Duodenal mucosa (tissue), 2 donors: ENCODE measurements at regions not wholly inside any gene's neighbourhood (a gene's known extent, or its start where the extent isn't known, plus 50 kb on each side); places are given as distances from the start of the nearest gene placed in this dataset.
"Not testable (repeated sequence)": the region's sequence is repeated elsewhere in the genome, so short reads cannot be mapped to it uniquely, and the experiment has no call there.

ENCODE experiments used
- H3K27ac ChIP-seq: one replicate; pipeline ENCODE4 v1.7.0; 2013; ENCODE audit warnings: low read depth, low read length
- H3K27me3 ChIP-seq, 2 donors: one replicate each; pipeline ENCODE4 v1.7.0; 2013; ENCODE audit warnings: low read length in 2 of 2, control low read depth in 1 of 2; ENCODE audit not compliant: insufficient read depth in 2 of 2, control insufficient read depth in 1 of 2
- H3K36me3 ChIP-seq, 2 donors: one replicate each; pipeline ENCODE4 v1.7.0; 2013; ENCODE audit warnings: low read length in 2 of 2, control low read depth in 1 of 2; ENCODE audit not compliant: insufficient read depth in 2 of 2, control insufficient read depth in 1 of 2
- H3K4me1 ChIP-seq, 2 donors: one replicate each; pipeline ENCODE4 v1.7.0; 2013; ENCODE audit warnings: low read length in 2 of 2, control low read depth in 1 of 2; ENCODE audit not compliant: insufficient read depth in 2 of 2, control insufficient read depth in 1 of 2
- H3K4me3 ChIP-seq, 2 donors: one replicate each; pipeline ENCODE4 v1.7.0; 2013; ENCODE audit warnings: low read length in 2 of 2, low read depth in 1 of 2
- H3K9ac ChIP-seq, 2 donors: one replicate each; pipeline ENCODE4 v1.7.0; 2013; ENCODE audit warnings: low read length in 2 of 2, low read depth in 1 of 2
- H3K9me3 ChIP-seq, 2 donors: one replicate each; pipeline ENCODE4 v1.7.0; 2013; ENCODE audit warnings: low read length in 2 of 2, control low read depth in 1 of 2; ENCODE audit not compliant: control insufficient read depth in 1 of 2

GRCh38 chr10:131581547-131581946, 270.0 kb upstream of the TCERG1L start:
- H3K9me3 ChIP-seq, H3K4me3 ChIP-seq, H3K4me1 ChIP-seq, H3K27me3 ChIP-seq, H3K27ac ChIP-seq, H3K36me3 ChIP-seq, H3K9ac ChIP-seq: not testable (repeated sequence)

GRCh38 chr10:131584287-131584686, 272.8 kb upstream of the TCERG1L start:
- Histone ChIP-seq H3K9ac (no peak overlapping the region), H3K27ac (no peak overlapping the region), H3K4me3 (no peak overlapping the region), H3K4me1 (no peaks in the 10 kb centered on the region), H3K9me3 (no peaks in the 10 kb centered on the region), H3K27me3 (no peaks in the 10 kb centered on the region), H3K36me3 (no peaks in the 10 kb centered on the region)

GRCh38 chr10:131585761-131586160, 274.2 kb upstream of the TCERG1L start:
- Histone ChIP-seq H3K9ac (no peak overlapping the region), H3K36me3 (no peaks in the 10 kb centered on the region), H3K27me3 (no peaks in the 10 kb centered on the region), H3K4me1 (no peaks in the 10 kb centered on the region), H3K4me3 (no peak overlapping the region), H3K27ac (no peak overlapping the region), H3K9me3 (no peaks in the 10 kb centered on the region)

GRCh38 chr10:131586958-131587357, 275.4 kb upstream of the TCERG1L start:
- Histone ChIP-seq H3K9me3 (no peaks in the 10 kb centered on the region), H3K36me3 (no peaks in the 10 kb centered on the region), H3K4me1 (no peaks in the 10 kb centered on the region), H3K4me3 (no peak overlapping the region), H3K9ac (no peak overlapping the region), H3K27ac (no peak overlapping the region), H3K27me3 (no peaks in the 10 kb centered on the region)

- Histone ChIP-seq H3K9me3 (no peaks in the 10 kb centered on the region), H3K4me1 (no peaks in the 10 kb centered on the region)
These were observed 276.6 kb upstream of the TCERG1L start for GRCh38 chr10:131587976-131588680.

GRCh38 chr10:131588704-131589220, 277.2 kb upstream of the TCERG1L start:
- H3K27ac ChIP-seq = no peak overlapping the region
- H3K4me1 ChIP-seq = no peaks in the 10 kb centered on the region

More at GRCh38 chr10:131587976-131588680, 276.6 kb upstream of the TCERG1L start:
- no peaks in the 10 kb centered on the region for H3K36me3 ChIP-seq
- H3K27ac ChIP-seq = no peak overlapping the region
- H3K4me3 ChIP-seq = no peak overlapping the region
- H3K9ac ChIP-seq = no peak overlapping the region
- H3K27me3 ChIP-seq = no peaks in the 10 kb centered on the region

GRCh38 chr10:131590567-131590966, 279.0 kb upstream of the TCERG1L start:
- no peak overlapping the region for H3K9ac ChIP-seq
- H3K36me3 ChIP-seq = no peaks in the 10 kb centered on the region
- no peaks in the 10 kb centered on the region for H3K9me3 ChIP-seq
- H3K4me1 ChIP-seq = no peaks in the 10 kb centered on the region
- H3K4me3 ChIP-seq = no peak overlapping the region
- H3K27me3 ChIP-seq = no peaks in the 10 kb centered on the region
- no peak overlapping the region for H3K27ac ChIP-seq

More at GRCh38 chr10:131588704-131589220, 277.2 kb upstream of the TCERG1L start:
- no peaks in the 10 kb centered on the region for H3K27me3 ChIP-seq
- no peaks in the 10 kb centered on the region for H3K36me3 ChIP-seq
- no peak overlapping the region for H3K9ac ChIP-seq
- H3K9me3 ChIP-seq = no peaks in the 10 kb centered on the region
- no peak overlapping the region for H3K4me3 ChIP-seq

- Histone ChIP-seq H3K4me1 (no peaks in the 10 kb centered on the region), H3K4me3 (no peak overlapping the region), H3K27me3 (no peaks in the 10 kb centered on the region), H3K27ac (no peak overlapping the region), H3K36me3 (no peaks in the 10 kb centered on the region), H3K9me3 (no peaks in the 10 kb centered on the region), H3K9ac (no peak overlapping the region)
These were observed 280.4 kb upstream of the TCERG1L start for GRCh38 chr10:131591936-131592335.

GRCh38 chr10:131609176-131609575, 291.6 kb upstream of the PPP2R2D start:
- Histone ChIP-seq H3K27me3 (peaks cover 0 to 3% of the 10 kb centered on the region in 2 donors), H3K36me3 (no peaks in the 10 kb centered on the region), H3K9ac (no peak overlapping the region), H3K9me3 (no peaks in the 10 kb centered on the region), H3K4me3 (no peak overlapping the region), H3K4me1 (no peaks in the 10 kb centered on the region), H3K27ac (no peak overlapping the region)

- no peaks in the 10 kb centered on the region for H3K4me1 ChIP-seq
- H3K4me3 ChIP-seq = no peak overlapping the region
- H3K27ac ChIP-seq = no peak overlapping the region
- H3K9ac ChIP-seq = no peak overlapping the region
- H3K36me3 ChIP-seq = no peaks in the 10 kb centered on the region
- peaks cover 3 to 8% of the 10 kb centered on the region in 2 donors for H3K27me3 ChIP-seq
- H3K9me3 ChIP-seq = no peaks in the 10 kb centered on the region
These were observed 285.7 kb upstream of the PPP2R2D start for GRCh38 chr10:131615150-131615549.
